ENCODE measurements at regions not wholly inside any gene's neighbourhood (a gene's known extent, or its start where the extent isn't known, plus 50 kb on each side); places are given as distances from the start of the nearest gene placed in this dataset.

DNA sequence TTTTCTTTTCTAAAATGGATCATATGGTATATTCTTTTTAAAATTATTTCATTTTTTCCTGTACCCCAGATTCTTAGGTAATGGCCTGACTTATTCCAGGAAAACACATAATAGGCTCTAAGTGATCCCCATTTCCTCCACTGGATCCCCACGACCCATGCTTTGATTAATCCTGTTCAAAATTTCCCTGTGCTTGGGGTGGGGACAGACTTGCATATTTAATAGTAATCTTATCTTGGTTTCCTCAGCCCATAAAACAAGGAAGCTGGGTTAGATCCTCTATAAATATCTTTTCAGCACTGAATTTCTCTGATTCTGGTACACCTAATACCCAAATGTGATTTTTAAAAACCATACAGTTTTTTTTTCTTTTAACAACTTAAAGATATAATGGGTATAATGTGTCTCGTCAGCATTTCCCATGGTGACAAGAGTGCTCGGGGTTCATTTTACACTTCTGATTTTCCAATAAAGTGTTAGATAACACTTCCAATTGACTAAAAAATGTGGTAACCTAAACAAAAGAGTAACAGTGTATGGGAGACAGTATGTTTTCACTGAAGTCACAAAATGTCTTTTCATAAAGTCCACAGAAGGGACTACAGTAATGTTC, 693.5 kb upstream of the TENM3 start:
- no peak overlapping the region for H3K4me3 Mint-ChIP-seq
- no peak for ATAC-seq (replicated peaks)

DNA sequence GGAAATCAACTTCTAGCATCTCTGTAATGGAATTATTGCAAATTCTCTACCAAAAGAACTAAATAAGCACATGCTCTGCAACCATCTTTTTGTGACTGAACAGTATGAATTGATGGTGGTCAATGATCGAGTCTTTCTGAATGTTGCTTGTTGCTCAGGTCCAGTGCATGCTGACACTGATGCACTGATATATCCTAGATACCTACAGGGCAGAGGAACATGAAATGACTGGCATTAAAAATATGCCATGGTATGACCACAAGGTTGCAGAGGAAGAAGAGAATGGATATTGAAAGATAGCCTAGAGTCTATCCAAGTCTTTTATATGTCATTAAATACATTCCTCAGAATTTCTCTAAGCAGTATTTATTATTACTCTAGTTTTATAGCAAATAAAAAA, 692.8 kb upstream of the TENM3 start:
- no peak overlapping the region for H3K27ac Mint-ChIP-seq
- H3K4me3 Mint-ChIP-seq = no peak overlapping the region
- ATAC-seq (replicated peaks) (no peak), DNase-seq (no peak)
- peaks cover 4% of the 10 kb centered on the region for H3K36me3 Mint-ChIP-seq (ENCODE audit: insufficient read depth)
- H3K4me1 Mint-ChIP-seq (ENCODE audit: low read depth in 2 of 2) = no peaks in the 10 kb centered on the region
- no peaks in the 10 kb centered on the region for H3K27me3 Mint-ChIP-seq
- peaks cover 0 to 3% of the 10 kb centered on the region in 2 donors for H3K9me3 Mint-ChIP-seq

More for the DNA sequence above, 693.5 kb upstream of the TENM3 start:
- DNase-seq = no peak
- no peak overlapping the region for H3K27ac Mint-ChIP-seq
- peaks cover 4% of the 10 kb centered on the region for H3K36me3 Mint-ChIP-seq (ENCODE audit: insufficient read depth)
- H3K9me3 Mint-ChIP-seq = peaks cover 0 to 3% of the 10 kb centered on the region in 2 donors
- no peaks in the 10 kb centered on the region for H3K4me1 Mint-ChIP-seq (ENCODE audit: low read depth in 2 of 2)
- no peaks in the 10 kb centered on the region for H3K27me3 Mint-ChIP-seq

DNA sequence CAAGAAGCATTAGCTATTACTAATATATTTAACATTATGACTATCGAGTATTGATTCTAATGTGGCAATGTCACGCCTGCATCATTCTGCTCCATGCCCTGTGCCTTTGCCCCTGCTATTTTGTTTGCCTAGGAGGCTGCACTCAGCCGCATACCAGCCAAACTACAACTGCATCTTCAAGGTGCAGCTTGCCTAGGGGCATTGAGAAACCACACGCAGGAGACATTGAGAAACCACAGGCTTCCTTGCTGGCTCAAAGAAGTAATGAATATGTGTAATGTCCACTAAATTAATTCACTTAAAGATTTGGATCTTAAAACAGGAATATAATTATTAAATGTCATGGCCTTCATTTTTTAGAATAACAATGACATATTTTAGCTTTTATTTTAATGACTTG, 683.6 kb upstream of the TENM3 start:
- H3K4me1 Mint-ChIP-seq (ENCODE audit: low read depth in 2 of 2) = no peaks in the 10 kb centered on the region
- no peaks in the 10 kb centered on the region for H3K27me3 Mint-ChIP-seq
- H3K27ac Mint-ChIP-seq = no peak overlapping the region
- H3K36me3 Mint-ChIP-seq (ENCODE audit: insufficient read depth) = no peaks in the 10 kb centered on the region
- no peak overlapping the region for H3K4me3 Mint-ChIP-seq
- no peak for DNase-seq
- peaks cover 0 to 3% of the 10 kb centered on the region in 2 donors for H3K9me3 Mint-ChIP-seq
- no peak for ATAC-seq (replicated peaks)

DNA sequence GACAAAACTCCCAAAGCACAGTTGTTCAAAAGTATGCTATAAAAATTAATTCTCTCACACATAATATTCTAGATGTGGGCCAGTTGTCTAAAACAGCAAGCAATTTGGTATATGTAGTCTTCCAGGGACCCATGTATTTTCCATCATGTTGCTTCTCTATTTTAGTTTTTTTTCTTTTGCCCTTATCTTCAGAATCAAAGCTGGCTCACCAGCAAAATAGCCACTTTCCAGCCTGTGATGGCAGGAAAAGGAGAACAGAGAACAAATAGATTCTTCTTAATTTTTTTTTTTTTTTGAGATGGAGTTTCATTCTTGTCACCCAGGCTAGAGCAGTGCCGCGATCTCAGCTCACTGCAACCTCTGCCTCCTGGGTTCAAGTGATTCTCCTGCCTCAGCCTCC, 680.8 kb upstream of the TENM3 start:
- no peaks in the 10 kb centered on the region for H3K27me3 Mint-ChIP-seq
- no peak overlapping the region for H3K4me3 Mint-ChIP-seq
- H3K27ac Mint-ChIP-seq = no peak overlapping the region
- peaks cover 0 to 5% of the 10 kb centered on the region in 2 donors for H3K9me3 Mint-ChIP-seq
- DNase-seq (no peak), ATAC-seq (replicated peaks) (no peak)
- H3K4me1 Mint-ChIP-seq (ENCODE audit: low read depth in 2 of 2) = no peaks in the 10 kb centered on the region
- no peaks in the 10 kb centered on the region for H3K36me3 Mint-ChIP-seq (ENCODE audit: insufficient read depth)

DNA sequence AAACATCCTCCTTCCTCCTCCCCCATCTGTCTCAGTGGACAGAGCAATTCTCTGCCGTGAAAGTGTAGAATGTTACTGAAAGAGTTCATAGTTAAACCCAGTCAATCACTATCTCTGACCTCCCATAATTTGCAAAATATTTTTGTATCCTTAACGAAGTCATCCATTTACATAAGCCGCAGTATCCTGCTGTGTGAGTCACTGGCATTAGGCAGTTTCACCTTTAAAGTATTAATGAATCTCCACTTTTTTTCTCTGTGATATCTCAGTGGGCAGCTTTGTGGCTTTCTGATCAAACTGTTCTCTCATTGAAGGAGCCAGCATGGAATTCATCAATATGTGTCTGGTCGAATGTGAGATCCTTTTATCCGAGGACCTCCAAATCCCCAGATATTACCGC, 678.6 kb upstream of the TENM3 start:
- DNase-seq (no peak), ATAC-seq (replicated peaks) (no peak)
- no peak overlapping the region for H3K4me3 Mint-ChIP-seq
- no peaks in the 10 kb centered on the region for H3K27me3 Mint-ChIP-seq
- H3K27ac Mint-ChIP-seq = no peak overlapping the region
- H3K9me3 Mint-ChIP-seq = peaks cover 0 to 5% of the 10 kb centered on the region in 2 donors
- H3K36me3 Mint-ChIP-seq (ENCODE audit: insufficient read depth) = no peaks in the 10 kb centered on the region
- H3K4me1 Mint-ChIP-seq (ENCODE audit: low read depth in 2 of 2) = no peaks in the 10 kb centered on the region

DNA sequence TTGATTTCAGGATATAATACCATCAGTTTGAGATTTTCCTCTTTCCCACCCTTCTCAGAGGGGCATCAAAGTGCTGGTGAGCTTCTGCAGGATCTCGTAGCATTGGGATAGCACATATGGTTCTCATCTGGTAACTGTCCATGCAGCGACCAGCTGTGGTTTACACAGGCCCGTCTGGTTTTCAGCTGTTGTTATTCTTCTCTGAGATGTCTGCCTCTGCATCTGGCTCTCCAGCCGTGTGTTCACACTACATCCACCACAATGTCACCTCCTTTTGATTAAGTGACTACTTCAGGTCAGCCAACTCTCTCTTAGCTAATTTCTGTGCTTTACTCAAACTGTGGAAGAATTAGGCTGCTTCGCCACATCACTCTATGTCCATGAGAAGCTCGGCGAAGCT, 676.7 kb upstream of the TENM3 start:
- ATAC-seq (replicated peaks) = no peak
- no peak for DNase-seq
- H3K36me3 Mint-ChIP-seq (ENCODE audit: insufficient read depth) = no peaks in the 10 kb centered on the region
- no peak overlapping the region for H3K4me3 Mint-ChIP-seq
- no peaks in the 10 kb centered on the region for H3K27me3 Mint-ChIP-seq
- peaks cover 0 to 8% of the 10 kb centered on the region in 2 donors for H3K9me3 Mint-ChIP-seq
- no peak overlapping the region for H3K27ac Mint-ChIP-seq
- no peaks in the 10 kb centered on the region for H3K4me1 Mint-ChIP-seq (ENCODE audit: low read depth in 2 of 2)

DNA sequence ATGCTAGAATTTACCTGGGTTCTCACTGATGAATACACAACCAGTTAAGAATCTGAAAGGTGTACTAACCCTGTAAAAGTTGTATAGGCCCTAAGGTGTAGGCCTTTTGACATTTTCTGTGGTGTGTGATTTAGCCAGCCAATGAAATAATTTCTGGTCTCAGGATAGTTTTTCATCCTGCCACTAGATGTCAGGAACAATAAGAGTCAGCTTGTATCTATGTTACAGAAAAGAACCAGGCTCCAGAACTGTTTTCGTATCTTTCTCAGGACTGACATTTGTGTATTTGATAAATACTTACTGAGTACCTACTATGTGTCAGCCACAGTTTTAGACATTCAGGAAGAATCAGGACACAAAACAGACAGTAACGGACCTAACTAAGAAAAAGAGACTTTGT, 673.6 kb upstream of the TENM3 start:
- H3K27ac Mint-ChIP-seq = no peak overlapping the region
- no peak for DNase-seq
- peaks cover 6 to 8% of the 10 kb centered on the region in 2 donors for H3K9me3 Mint-ChIP-seq
- H3K36me3 Mint-ChIP-seq (ENCODE audit: insufficient read depth) = no peaks in the 10 kb centered on the region
- H3K4me3 Mint-ChIP-seq = no peak overlapping the region
- H3K27me3 Mint-ChIP-seq = no peaks in the 10 kb centered on the region
- no peaks in the 10 kb centered on the region for H3K4me1 Mint-ChIP-seq (ENCODE audit: low read depth in 2 of 2)
- no peak for ATAC-seq (replicated peaks)

DNA sequence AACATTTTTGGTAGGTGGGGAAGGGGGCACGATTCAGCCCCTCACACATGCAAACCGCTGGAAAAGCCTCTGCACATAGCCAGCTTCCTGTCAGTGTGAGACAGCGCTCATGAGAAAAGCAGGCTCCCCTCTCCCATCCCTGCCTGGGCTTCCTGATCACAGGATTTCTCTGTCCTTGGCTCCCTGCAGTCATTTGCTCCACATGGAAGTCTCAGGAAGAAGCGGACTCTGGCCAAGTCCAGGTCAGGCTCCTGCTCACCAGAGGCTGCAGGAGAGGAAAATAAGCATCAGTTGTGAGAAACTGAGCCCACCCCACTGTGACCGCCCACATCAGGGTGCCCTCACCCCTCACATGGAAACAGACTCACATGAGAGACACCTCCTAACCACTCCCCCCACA, 664.3 kb upstream of the TENM3 start:
- Mint-ChIP-seq H3K4me1 (ENCODE audit: low read depth in 2 of 2) (no peaks in the 10 kb centered on the region), H3K4me3 (no peak overlapping the region), H3K36me3 (ENCODE audit: insufficient read depth) (no peaks in the 10 kb centered on the region), H3K27me3 (no peaks in the 10 kb centered on the region), H3K27ac (no peak overlapping the region), H3K9me3 (peaks cover 6 to 9% of the 10 kb centered on the region in 2 donors)
- ATAC-seq (replicated peaks) = no peak
- DNase-seq = no peak

DNA sequence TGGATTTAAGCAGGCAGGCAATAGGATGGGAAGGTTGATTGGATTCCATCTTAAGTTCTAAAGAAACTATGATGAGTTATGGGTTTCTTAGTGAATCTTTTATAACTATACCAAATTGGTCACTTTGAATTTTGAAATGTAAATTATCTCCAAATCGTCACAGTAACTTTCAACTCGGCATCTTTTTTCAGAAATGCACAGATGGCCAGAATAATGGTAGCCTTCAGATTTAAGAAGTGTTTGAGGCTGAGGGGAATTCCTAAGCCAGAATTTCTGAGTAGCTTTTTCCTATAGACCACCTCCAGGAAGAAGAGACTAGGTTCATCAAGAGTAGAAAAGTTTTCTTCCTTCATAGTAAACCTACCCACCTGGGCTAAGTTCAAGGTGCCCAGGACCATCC, 663.7 kb upstream of the TENM3 start:
- no peaks in the 10 kb centered on the region for H3K27me3 Mint-ChIP-seq

DNA sequence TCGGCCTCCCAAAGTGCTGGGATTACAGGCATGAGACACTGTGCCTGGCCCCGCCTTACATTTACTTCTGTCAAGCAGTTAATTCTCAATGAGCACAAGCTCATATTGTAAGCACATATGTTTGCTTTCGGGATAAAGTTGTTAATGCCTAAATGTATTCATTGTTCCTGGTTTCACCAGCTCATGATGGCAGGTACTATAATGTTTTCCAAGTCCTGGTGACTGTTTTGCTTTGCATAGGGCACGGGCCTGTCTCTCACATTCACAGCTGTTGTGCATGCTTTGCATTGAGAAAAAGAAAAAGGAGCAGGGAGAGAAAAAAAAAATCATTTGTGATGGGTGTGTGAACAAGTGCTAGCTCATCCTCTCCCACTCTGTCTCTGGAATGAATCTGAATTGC, 661.2 kb upstream of the TENM3 start:
- Mint-ChIP-seq H3K27ac (no peak overlapping the region), H3K36me3 (ENCODE audit: insufficient read depth) (no peaks in the 10 kb centered on the region), H3K27me3 (no peaks in the 10 kb centered on the region), H3K4me3 (no peak overlapping the region), H3K9me3 (peaks cover 6 to 14% of the 10 kb centered on the region in 2 donors), H3K4me1 (ENCODE audit: low read depth in 2 of 2) (no peaks in the 10 kb centered on the region)
- no peak for ATAC-seq (replicated peaks)
- no peak for DNase-seq

More for the DNA sequence above, 663.7 kb upstream of the TENM3 start:
- H3K4me3 Mint-ChIP-seq = no peak overlapping the region
- no peaks in the 10 kb centered on the region for H3K36me3 Mint-ChIP-seq (ENCODE audit: insufficient read depth)
- H3K27ac Mint-ChIP-seq = no peak overlapping the region
- DNase-seq = no peak
- no peaks in the 10 kb centered on the region for H3K4me1 Mint-ChIP-seq (ENCODE audit: low read depth in 2 of 2)
- ATAC-seq (replicated peaks) = no peak
- H3K9me3 Mint-ChIP-seq = peaks cover 6 to 9% of the 10 kb centered on the region in 2 donors

DNA sequence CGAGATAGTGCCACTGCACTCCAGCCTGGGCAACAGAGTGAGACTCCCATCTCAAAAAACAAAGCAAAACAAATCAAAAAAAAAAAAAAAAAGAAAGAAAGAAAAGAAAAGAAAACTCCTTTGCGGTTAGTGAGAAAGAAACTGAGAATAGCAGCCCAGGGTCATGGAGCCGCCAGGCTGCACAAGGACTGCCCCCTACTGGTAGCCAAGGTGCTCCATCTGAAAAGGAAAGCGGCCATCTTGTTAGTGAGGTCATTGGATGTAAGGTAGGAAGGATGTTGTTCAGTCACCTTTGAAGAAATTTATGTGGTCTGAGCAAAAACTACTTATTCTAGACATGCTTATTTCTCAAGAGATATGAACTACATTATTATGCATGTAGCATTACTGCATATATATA, 660.6 kb upstream of the TENM3 start:
- ATAC-seq (replicated peaks) (no peak), DNase-seq (no peak)
- peaks cover 7 to 20% of the 10 kb centered on the region in 2 donors for H3K9me3 Mint-ChIP-seq
- H3K36me3 Mint-ChIP-seq (ENCODE audit: insufficient read depth) = no peaks in the 10 kb centered on the region
- H3K4me1 Mint-ChIP-seq (ENCODE audit: low read depth in 2 of 2) = no peaks in the 10 kb centered on the region
- no peaks in the 10 kb centered on the region for H3K27me3 Mint-ChIP-seq
- no peak overlapping the region for H3K27ac Mint-ChIP-seq
- H3K4me3 Mint-ChIP-seq = no peak overlapping the region

DNA sequence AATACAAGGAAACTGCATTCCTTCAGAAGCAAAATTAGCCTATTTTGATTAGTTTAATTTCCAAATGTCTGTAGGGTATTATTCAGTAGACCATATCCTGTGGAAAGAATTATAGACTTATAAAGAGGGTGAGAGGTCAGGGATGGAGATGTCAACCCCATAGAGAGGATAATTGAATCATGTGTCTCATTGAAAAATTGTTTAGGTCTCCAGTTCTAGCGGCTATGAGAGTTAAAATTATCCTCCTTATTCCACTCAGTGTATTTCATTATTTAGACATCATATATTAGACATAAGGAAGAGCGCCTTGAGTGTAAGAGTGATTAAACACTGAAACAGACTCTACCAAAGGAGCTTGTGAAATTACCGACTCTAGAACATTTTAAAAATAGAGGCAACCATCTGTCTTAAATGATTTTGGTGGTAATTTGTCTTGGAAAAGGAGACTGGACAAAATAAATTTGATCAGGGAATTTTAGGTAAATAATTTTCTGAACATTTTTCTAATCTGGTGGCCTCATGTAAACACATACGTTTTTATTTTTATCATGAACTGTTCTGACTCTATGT, 654.4 kb upstream of the TENM3 start:
- no peak overlapping the region for H3K27ac Mint-ChIP-seq
- H3K4me3 Mint-ChIP-seq = no peak overlapping the region
- DNase-seq (no peak), ATAC-seq (replicated peaks) (no peak)
- no peaks in the 10 kb centered on the region for H3K4me1 Mint-ChIP-seq (ENCODE audit: low read depth in 2 of 2)
- H3K36me3 Mint-ChIP-seq (ENCODE audit: insufficient read depth) = no peaks in the 10 kb centered on the region
- no peaks in the 10 kb centered on the region for H3K27me3 Mint-ChIP-seq
- peaks cover 4 to 14% of the 10 kb centered on the region in 2 donors for H3K9me3 Mint-ChIP-seq

DNA sequence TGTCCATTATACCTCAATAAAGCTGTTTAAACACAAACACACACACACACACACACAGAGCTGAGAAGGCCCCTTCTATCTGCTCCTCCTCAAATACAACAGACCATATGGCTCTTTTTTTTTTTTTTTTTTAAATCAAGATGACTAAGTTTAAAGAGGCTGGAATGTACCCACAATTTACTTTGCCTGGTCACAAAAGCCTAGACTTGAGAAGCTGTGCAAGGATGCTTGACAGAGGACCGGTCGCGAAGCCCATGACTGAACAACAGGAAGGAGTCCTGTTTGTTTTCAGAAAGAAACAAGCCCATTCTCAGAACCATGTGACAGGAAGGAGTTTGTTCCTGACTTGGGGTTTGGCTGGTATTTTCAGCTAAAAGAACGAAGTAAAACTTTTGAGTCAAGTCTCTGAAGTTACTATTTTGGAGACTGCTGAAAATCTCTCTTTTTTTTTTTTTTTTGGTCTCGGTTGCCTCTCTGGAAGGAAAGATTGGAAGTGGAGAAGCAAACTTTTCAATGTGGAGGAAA, 650.9 kb upstream of the TENM3 start:
- Mint-ChIP-seq H3K36me3 (ENCODE audit: insufficient read depth) (no peaks in the 10 kb centered on the region), H3K4me3 (no peak overlapping the region), H3K27ac (no peak overlapping the region), H3K27me3 (no peaks in the 10 kb centered on the region), H3K4me1 (ENCODE audit: low read depth in 2 of 2) (no peaks in the 10 kb centered on the region), H3K9me3 (peaks cover 7 to 21% of the 10 kb centered on the region in 2 donors)
- no peak for DNase-seq
- ATAC-seq (replicated peaks) = no peak

DNA sequence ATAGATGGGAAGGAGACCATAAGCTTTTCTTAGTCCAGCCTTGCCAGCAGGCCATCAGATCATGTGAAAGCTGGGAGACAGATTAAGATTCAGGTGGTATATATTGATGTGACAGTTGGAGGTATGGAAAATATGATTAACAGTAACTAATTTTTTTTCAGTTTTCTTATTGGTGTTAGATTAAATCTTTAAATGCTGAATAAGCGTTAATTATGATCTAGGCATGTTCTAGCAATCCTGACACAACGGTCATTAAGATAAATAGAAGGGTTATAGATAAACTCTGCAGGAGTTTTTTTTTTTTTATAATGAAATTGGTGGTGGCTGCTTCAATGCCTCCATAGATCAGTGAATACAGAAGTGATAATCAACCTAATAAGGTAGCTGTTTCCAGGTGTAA, 649.5 kb upstream of the TENM3 start:
- H3K4me3 Mint-ChIP-seq = no peak overlapping the region
- peaks cover 8 to 15% of the 10 kb centered on the region in 2 donors for H3K9me3 Mint-ChIP-seq
- H3K4me1 Mint-ChIP-seq (ENCODE audit: low read depth in 2 of 2) = no peaks in the 10 kb centered on the region
- no peak for DNase-seq
- no peaks in the 10 kb centered on the region for H3K27me3 Mint-ChIP-seq
- no peaks in the 10 kb centered on the region for H3K36me3 Mint-ChIP-seq (ENCODE audit: insufficient read depth)
- no peak overlapping the region for H3K27ac Mint-ChIP-seq
- ATAC-seq (replicated peaks) = no peak

All from effector memory CD8-positive, alpha-beta T cell (primary cell).